Prostate gland (tissue), 2 donors: ENCODE measurements at regions not wholly inside any gene's neighbourhood (a gene's known extent, or its start where the extent isn't known, plus 50 kb on each side); places are given as distances from the start of the nearest gene placed in this dataset.

Experiments used
- CTCF ChIP-seq, 4 experiments: fragments of 200-600 bp in 2 of 4; fragments of 450-650 bp in 2 of 4; sonication (generic) in 2 of 4; IDR thresholded peaks; 1 replicate in 3 of 4; 2 replicates in 1 of 4; pipeline ENCODE4 v1.5.1; 2016 to 2019; ENCODE audit warnings: antibody characterized with exemption in 4 of 4, mild to moderate bottlenecking in 2 of 4, moderate library complexity in 2 of 4
- POLR2A ChIP-seq: fragments of 450-650 bp; IDR thresholded peaks from one replicate; pipeline ENCODE4 v1.6.1; 2016; ENCODE audit warnings: antibody characterized with exemption, mild to moderate bottlenecking

DNA sequence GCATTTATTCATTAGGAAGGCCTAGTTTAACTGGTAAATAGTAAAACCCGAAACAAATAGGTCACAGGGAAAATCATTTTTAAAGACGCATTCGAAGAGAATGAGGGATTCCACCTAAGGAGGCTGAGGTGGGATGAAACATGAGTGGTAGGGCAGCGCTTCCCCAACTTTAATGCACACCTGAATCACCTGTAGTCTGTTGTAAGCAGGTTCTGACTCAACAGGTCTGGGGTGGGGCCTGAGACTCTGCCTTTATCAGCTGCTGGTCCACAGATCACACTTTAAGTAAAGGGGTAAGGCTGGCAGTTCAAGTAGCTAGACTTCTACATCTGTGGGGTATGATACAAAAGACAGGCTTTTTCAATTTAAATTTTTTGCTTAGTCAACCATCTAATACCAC lies 223.5 kb upstream of the UBE2E2 start:
- TF ChIP-seq POLR2A (no peak), CTCF (IDR thresholded peaks at IDR 0.05) (no peak)
